ENCODE measurements at regions not wholly inside any gene's neighbourhood (a gene's known extent, or its start where the extent isn't known, plus 50 kb on each side); places are given as distances from the start of the nearest gene placed in this dataset.

DNA sequence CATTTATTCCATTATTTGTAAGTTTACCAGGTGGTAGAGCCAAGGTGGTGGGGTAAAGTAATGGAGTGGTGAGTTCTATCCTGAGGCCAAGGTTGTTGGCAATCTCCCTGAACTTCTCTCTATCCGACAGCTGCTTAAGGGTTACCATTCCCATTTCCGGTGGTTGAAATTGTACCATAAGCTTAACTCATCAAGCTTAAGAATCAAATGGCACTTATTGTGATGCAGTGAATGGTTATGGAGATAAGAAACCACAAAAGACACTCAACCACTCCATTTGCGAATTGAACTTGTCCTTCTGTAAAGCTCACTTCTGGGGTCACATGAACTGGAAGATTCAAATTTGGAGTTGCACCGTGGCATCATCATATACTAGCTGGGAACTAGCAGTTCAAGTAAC lies 287.4 kb upstream of the SLCO3A1 start:
- Mint-ChIP-seq H3K27me3 (ENCODE audit: unreplicated experiment) (no peaks in the 10 kb centered on the region), H3K27ac (ENCODE audit: unreplicated experiment) (no peak overlapping the region), H3K36me3 (ENCODE audit: low read depth, unreplicated experiment) (no peaks in the 10 kb centered on the region), H3K4me3 (ENCODE audit: unreplicated experiment) (no peak overlapping the region), H3K4me1 (ENCODE audit: unreplicated experiment) (no peaks in the 10 kb centered on the region), H3K9me3 (ENCODE audit: unreplicated experiment) (no peaks in the 10 kb centered on the region)
- DNase-seq (ENCODE audit: low spot score), result no peak
- TF ChIP-seq, protein P1, sequence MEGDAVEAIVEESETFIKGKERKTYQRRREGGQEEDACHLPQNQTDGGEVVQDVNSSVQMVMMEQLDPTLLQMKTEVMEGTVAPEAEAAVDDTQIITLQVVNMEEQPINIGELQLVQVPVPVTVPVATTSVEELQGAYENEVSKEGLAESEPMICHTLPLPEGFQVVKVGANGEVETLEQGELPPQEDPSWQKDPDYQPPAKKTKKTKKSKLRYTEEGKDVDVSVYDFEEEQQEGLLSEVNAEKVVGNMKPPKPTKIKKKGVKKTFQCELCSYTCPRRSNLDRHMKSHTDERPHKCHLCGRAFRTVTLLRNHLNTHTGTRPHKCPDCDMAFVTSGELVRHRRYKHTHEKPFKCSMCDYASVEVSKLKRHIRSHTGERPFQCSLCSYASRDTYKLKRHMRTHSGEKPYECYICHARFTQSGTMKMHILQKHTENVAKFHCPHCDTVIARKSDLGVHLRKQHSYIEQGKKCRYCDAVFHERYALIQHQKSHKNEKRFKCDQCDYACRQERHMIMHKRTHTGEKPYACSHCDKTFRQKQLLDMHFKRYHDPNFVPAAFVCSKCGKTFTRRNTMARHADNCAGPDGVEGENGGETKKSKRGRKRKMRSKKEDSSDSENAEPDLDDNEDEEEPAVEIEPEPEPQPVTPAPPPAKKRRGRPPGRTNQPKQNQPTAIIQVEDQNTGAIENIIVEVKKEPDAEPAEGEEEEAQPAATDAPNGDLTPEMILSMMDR (IDR thresholded peaks at IDR 0.05; ENCODE audit: unreplicated experiment), result no peak

DNA sequence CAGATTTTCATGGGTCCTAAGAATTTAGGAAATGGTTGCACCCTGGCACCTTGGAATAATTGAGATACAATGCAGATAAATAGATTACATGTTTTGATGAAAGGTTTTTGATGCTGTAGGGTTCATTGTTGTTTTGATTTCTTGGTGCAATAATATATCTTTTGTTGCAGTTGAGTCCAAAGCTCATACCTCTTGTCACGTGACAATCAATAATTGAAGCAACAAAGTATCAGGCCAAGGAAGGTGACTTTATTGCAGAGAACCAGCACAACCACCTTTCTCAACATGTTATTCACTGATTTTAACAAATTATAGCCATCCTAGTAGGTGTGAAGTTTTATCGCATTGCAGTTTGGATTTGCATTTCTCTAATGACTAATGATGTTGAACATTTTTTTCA lies 285.5 kb upstream of the SLCO3A1 start:
- H3K27ac Mint-ChIP-seq (ENCODE audit: unreplicated experiment), result no peak overlapping the region
- DNase-seq (ENCODE audit: low spot score), result no peak
- peaks cover 4% of the 10 kb centered on the region for H3K4me1 Mint-ChIP-seq (ENCODE audit: unreplicated experiment)
- TF ChIP-seq, protein P1 (IDR thresholded peaks at IDR 0.05; ENCODE audit: unreplicated experiment), result no peak
- no peaks in the 10 kb centered on the region for H3K36me3 Mint-ChIP-seq (ENCODE audit: low read depth, unreplicated experiment)
- no peaks in the 10 kb centered on the region for H3K27me3 Mint-ChIP-seq (ENCODE audit: unreplicated experiment)
- H3K4me3 Mint-ChIP-seq (ENCODE audit: unreplicated experiment), result no peak overlapping the region
- no peaks in the 10 kb centered on the region for H3K9me3 Mint-ChIP-seq (ENCODE audit: unreplicated experiment)

DNA sequence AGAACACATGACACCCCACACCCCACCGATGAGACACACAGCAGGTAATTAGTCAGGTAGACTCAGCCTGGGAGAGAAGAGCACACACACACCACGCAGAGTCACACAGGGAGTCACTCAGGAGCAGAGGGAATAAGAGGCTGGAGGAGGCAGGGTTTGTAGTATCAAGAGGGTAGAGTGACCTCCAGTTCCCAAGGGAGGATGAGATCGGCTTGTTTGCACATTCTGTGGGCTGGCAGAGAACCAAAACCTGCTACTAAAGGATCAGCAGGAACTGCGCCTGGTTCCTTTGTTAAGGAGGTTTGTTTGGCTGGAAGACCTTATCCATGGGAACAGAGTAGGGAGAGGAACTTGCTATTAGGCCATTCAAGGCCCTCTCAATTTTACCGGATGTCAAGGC lies 281.4 kb upstream of the SLCO3A1 start:
- TF ChIP-seq, protein P1 (IDR thresholded peaks at IDR 0.05; ENCODE audit: unreplicated experiment), result no peak
- DNase-seq (ENCODE audit: low spot score), result no peak
- Mint-ChIP-seq H3K4me3 (ENCODE audit: unreplicated experiment) (no peak overlapping the region), H3K4me1 (ENCODE audit: unreplicated experiment) (peaks cover 4% of the 10 kb centered on the region), H3K27ac (ENCODE audit: unreplicated experiment) (no peak overlapping the region), H3K9me3 (ENCODE audit: unreplicated experiment) (no peaks in the 10 kb centered on the region), H3K27me3 (ENCODE audit: unreplicated experiment) (no peaks in the 10 kb centered on the region), H3K36me3 (ENCODE audit: low read depth, unreplicated experiment) (no peaks in the 10 kb centered on the region)

DNA sequence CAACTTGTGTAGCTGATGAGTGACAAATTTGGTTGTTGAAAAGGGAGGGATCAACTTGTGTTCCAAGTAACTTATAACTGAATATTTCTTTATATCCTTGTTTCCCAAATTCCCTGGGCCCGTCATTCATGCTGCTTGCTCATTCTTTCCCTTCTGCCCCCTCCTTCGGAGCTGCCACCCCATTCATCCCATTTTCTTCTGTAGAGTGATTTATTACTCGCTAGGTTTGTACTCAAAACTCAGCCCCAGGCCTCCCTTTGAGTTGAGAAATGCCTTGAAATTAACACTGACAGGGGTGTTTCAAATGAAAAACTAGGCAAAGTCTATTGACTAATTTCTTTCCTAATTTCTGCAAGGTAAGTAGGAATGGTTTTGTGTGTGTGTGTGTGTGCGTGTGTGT lies 277.4 kb upstream of the SLCO3A1 start:
- H3K4me1 Mint-ChIP-seq (ENCODE audit: unreplicated experiment), result peaks cover 4% of the 10 kb centered on the region
- TF ChIP-seq, protein P1 (IDR thresholded peaks at IDR 0.05; ENCODE audit: unreplicated experiment), result no peak
- H3K9me3 Mint-ChIP-seq (ENCODE audit: unreplicated experiment), result no peaks in the 10 kb centered on the region
- H3K27ac Mint-ChIP-seq (ENCODE audit: unreplicated experiment), result no peak overlapping the region
- H3K36me3 Mint-ChIP-seq (ENCODE audit: low read depth, unreplicated experiment), result no peaks in the 10 kb centered on the region
- no peak overlapping the region for H3K4me3 Mint-ChIP-seq (ENCODE audit: unreplicated experiment)
- H3K27me3 Mint-ChIP-seq (ENCODE audit: unreplicated experiment), result no peaks in the 10 kb centered on the region
- no peak for DNase-seq (ENCODE audit: low spot score)

DNA sequence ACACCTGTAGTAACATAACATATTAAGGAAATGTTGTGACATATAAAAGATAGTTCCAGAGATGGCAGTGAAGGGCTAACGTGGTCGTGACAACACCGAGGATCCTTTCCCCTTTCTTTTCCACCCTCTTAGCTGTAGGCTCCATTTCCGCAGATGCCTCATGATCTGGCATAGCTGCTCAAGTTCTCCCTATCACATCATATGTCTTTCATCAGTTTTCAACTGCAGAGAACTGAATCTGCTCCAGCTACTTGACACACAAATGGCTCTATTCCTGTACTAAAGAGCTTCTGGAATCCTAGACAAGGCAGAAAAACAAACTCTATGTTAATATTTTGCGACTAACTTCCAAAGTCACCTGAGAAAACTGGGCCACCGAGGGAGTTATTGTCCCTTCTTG lies 275.0 kb upstream of the SLCO3A1 start:
- H3K4me3 Mint-ChIP-seq (ENCODE audit: unreplicated experiment), result no peak overlapping the region
- H3K4me1 Mint-ChIP-seq (ENCODE audit: unreplicated experiment), result no peaks in the 10 kb centered on the region
- no peaks in the 10 kb centered on the region for H3K9me3 Mint-ChIP-seq (ENCODE audit: unreplicated experiment)
- TF ChIP-seq, protein P1 (IDR thresholded peaks at IDR 0.05; ENCODE audit: unreplicated experiment), result no peak
- H3K36me3 Mint-ChIP-seq (ENCODE audit: low read depth, unreplicated experiment), result no peaks in the 10 kb centered on the region
- no peak for DNase-seq (ENCODE audit: low spot score)
- H3K27me3 Mint-ChIP-seq (ENCODE audit: unreplicated experiment), result no peaks in the 10 kb centered on the region
- no peak overlapping the region for H3K27ac Mint-ChIP-seq (ENCODE audit: unreplicated experiment)
